G401 (cell line): ENCODE measurements at regions not wholly inside any gene's neighbourhood (a gene's known extent, or its start where the extent isn't known, plus 50 kb on each side); places are given as distances from the start of the nearest gene placed in this dataset.

Experiments used
- DNase-seq: peaks from one replicate; pipeline ENCODE4 v3.0.0-alpha.2; 2015; ENCODE audit warnings: low spot score
- in situ Hi-C: cut with HindIII; loops from 2 replicates; pipeline ENCODE4 v1.10.0; 2016; ENCODE audit warnings: low sequenced_read_pairs, mixed read lengths

- in situ Hi-C loops = no loop called here
- peak; percentile 33 for DNase-seq
Observed at GRCh38 chr3:132180337-132180791, 136.8 kb upstream of the ACP3 start.

GRCh38 chr3:132183811-132184210 lies 133.4 kb upstream of the ACP3 start:
- in situ Hi-C loops = no loop called here
- DNase-seq = no peak

GRCh38 chr3:132187746-132188145 lies 129.5 kb upstream of the ACP3 start:
- in situ Hi-C loops = no loop called here
- no peak for DNase-seq

GRCh38 chr3:132189601-132190000 lies 127.6 kb upstream of the ACP3 start:
- no peak for DNase-seq
- in situ Hi-C loops = no loop called here

GRCh38 chr3:132196113-132196512 lies 121.1 kb upstream of the ACP3 start:
- no peak for DNase-seq
- in situ Hi-C loops = no loop called here

GRCh38 chr3:132198516-132198915 lies 118.7 kb upstream of the ACP3 start:
- in situ Hi-C loops = no loop called here
- DNase-seq = no peak

GRCh38 chr3:132199451-132199850 lies 117.8 kb upstream of the ACP3 start:
- in situ Hi-C loops = no loop called here
- DNase-seq = no peak

GRCh38 chr3:132202586-132202985 lies 114.6 kb upstream of the ACP3 start:
- in situ Hi-C loops = no loop called here
- no peak for DNase-seq

GRCh38 chr3:132203889-132204596 lies 113.2 kb upstream of the ACP3 start:
- DNase-seq = no peak
- in situ Hi-C loops = no loop called here

- in situ Hi-C loops = no loop called here
- no peak for DNase-seq
Observed at GRCh38 chr3:132205609-132206008, 111.6 kb upstream of the ACP3 start.

GRCh38 chr3:132209855-132210254 lies 107.4 kb upstream of the ACP3 start:
- DNase-seq = no peak
- in situ Hi-C loops = no loop called here

- in situ Hi-C loops = no loop called here
- no peak for DNase-seq
Observed at GRCh38 chr3:132210476-132211346, 106.5 kb upstream of the ACP3 start.

- in situ Hi-C loops = no loop called here
- DNase-seq = no peak
Observed at GRCh38 chr3:132211896-132212295, 105.3 kb upstream of the ACP3 start.

GRCh38 chr3:132218817-132219755 lies 98.1 kb upstream of the ACP3 start:
- in situ Hi-C loops = no loop called here
- DNase-seq = no peak

- no peak for DNase-seq
- in situ Hi-C loops = no loop called here
Observed at GRCh38 chr3:132220986-132221385, 96.2 kb upstream of the ACP3 start.

- no peak for DNase-seq
Observed at GRCh38 chr3:132222868-132223538, 94.2 kb upstream of the ACP3 start.

GRCh38 chr3:132225664-132226063 lies 91.5 kb upstream of the ACP3 start:
- no peak for DNase-seq
- in situ Hi-C loops = no loop called here

More at GRCh38 chr3:132222868-132223538, 94.2 kb upstream of the ACP3 start:
- in situ Hi-C loops = no loop called here

GRCh38 chr3:132228923-132229322 lies 88.3 kb upstream of the ACP3 start:
- DNase-seq = no peak
- in situ Hi-C loops = no loop called here

- no peak for DNase-seq
- in situ Hi-C loops = no loop called here
Observed at GRCh38 chr3:132229641-132230040, 87.6 kb upstream of the ACP3 start.
